Suprapubic skin (tissue), 4 donors: ENCODE measurements at regions not wholly inside any gene's neighbourhood (a gene's known extent, or its start where the extent isn't known, plus 50 kb on each side); places are given as distances from the start of the nearest gene placed in this dataset.

ENCODE experiments used
- DNase-seq, 2 donors: peaks; one replicate each; pipeline ENCODE4 v3.0.0-alpha.2; 2019; ENCODE audit warnings: low spot score in 2 of 2
- H3K27ac ChIP-seq: fragments of 200-600 bp; sonication (generic); one replicate; pipeline ENCODE4 v1.5.1; 2019
- H3K27me3 ChIP-seq: fragments of 200-600 bp; sonication (generic); one replicate; pipeline ENCODE4 v1.5.1; 2019
- H3K36me3 ChIP-seq: fragments of 200-600 bp; sonication (generic); one replicate; pipeline ENCODE4 v1.5.1; 2019
- H3K4me1 ChIP-seq: fragments of 200-600 bp; sonication (generic); one replicate; pipeline ENCODE4 v1.5.1; 2019
- H3K4me3 ChIP-seq: fragments of 200-600 bp; sonication (generic); one replicate; pipeline ENCODE4 v1.5.1; 2019; ENCODE audit warnings: mild to moderate bottlenecking
- H3K9me3 ChIP-seq: fragments of 200-600 bp; sonication (generic); one replicate; pipeline ENCODE4 v1.5.1; 2019
- CTCF ChIP-seq, 2 donors: fragments of 200-600 bp in 1 of 2; fragments of 450-650 bp in 1 of 2; sonication (generic) in 1 of 2; IDR thresholded peaks; one replicate each; pipeline ENCODE4 v1.5.1; 2016 to 2019; ENCODE audit warnings: antibody characterized with exemption in 2 of 2, mild to moderate bottlenecking in 1 of 2, moderate library complexity in 1 of 2
- EP300 ChIP-seq: sonication (generic); formaldehyde crosslinking; IDR thresholded peaks from one replicate; pipeline ENCODE4 v1.6.1; 2017; ENCODE audit warnings: antibody characterized with exemption
- POLR2A ChIP-seq, 2 donors: fragments of 450-650 bp; IDR thresholded peaks; one replicate each; pipeline ENCODE4 v1.6.1; 2017; ENCODE audit warnings: antibody characterized with exemption in 2 of 2, mild to moderate bottlenecking in 2 of 2, moderate library complexity in 2 of 2
- POLR2AphosphoS5 ChIP-seq, 3 donors: sonication (generic); formaldehyde crosslinking; IDR thresholded peaks; one replicate each; pipeline ENCODE4 v1.6.1; 2017; ENCODE audit warnings: antibody characterized with exemption in 3 of 3
- WGBS: methylation state at CpG from one replicate; pipeline ENCODE4 v1.1.5; 2018; 5-methylcytosine and 5-hydroxymethylcytosine counted together

- no peak for TF ChIP-seq POLR2AphosphoS5 (IDR thresholded peaks at IDR 0.05)
- no peak for TF ChIP-seq POLR2A (IDR thresholded peaks at IDR 0.05)
- no peak for TF ChIP-seq CTCF (IDR thresholded peaks at IDR 0.05)
- TF ChIP-seq EP300: no peak
- H3K27ac ChIP-seq: no peak overlapping the region
- no peak for DNase-seq
- H3K4me1 ChIP-seq: no peaks in the 10 kb centered on the region
- no peaks in the 10 kb centered on the region for H3K36me3 ChIP-seq
- H3K27me3 ChIP-seq: no peaks in the 10 kb centered on the region
- 91% methylated on average over 3 of the region's 3 CpGs for WGBS
- no peak overlapping the region for H3K4me3 ChIP-seq
- no peaks in the 10 kb centered on the region for H3K9me3 ChIP-seq
Measured at GRCh38 chr13:109293166-109293565, 493.2 kb downstream of the IRS2 start.

GRCh38 chr13:109288151-109288709, 498.2 kb downstream of the IRS2 start:
- Histone ChIP-seq H3K4me1 (no peaks in the 10 kb centered on the region), H3K27ac (no peak overlapping the region), H3K27me3 (no peaks in the 10 kb centered on the region), H3K9me3 (no peaks in the 10 kb centered on the region), H3K4me3 (no peak overlapping the region), H3K36me3 (no peaks in the 10 kb centered on the region)
- TF ChIP-seq EP300 (no peak), POLR2A (IDR thresholded peaks at IDR 0.05) (no peak), POLR2AphosphoS5 (IDR thresholded peaks at IDR 0.05) (no peak), CTCF (IDR thresholded peaks at IDR 0.05) (no peak)
- WGBS: 72% methylated on average over 6 of the region's 6 CpGs
- DNase-seq: no peak

GRCh38 chr13:109287553-109287952, 498.8 kb downstream of the IRS2 start:
- Histone ChIP-seq H3K9me3 (no peaks in the 10 kb centered on the region), H3K27me3 (no peaks in the 10 kb centered on the region), H3K27ac (no peak overlapping the region), H3K4me3 (no peak overlapping the region), H3K4me1 (no peaks in the 10 kb centered on the region), H3K36me3 (no peaks in the 10 kb centered on the region)
- DNase-seq: no peak
- TF ChIP-seq CTCF (IDR thresholded peaks at IDR 0.05): no peak
- no peak for TF ChIP-seq POLR2AphosphoS5 (IDR thresholded peaks at IDR 0.05)
- no peak for TF ChIP-seq POLR2A (IDR thresholded peaks at IDR 0.05)
- no peak for TF ChIP-seq EP300

GRCh38 chr13:109285586-109285985, 500.8 kb downstream of the IRS2 start:
- no peak for TF ChIP-seq CTCF (IDR thresholded peaks at IDR 0.05)
- no peaks in the 10 kb centered on the region for H3K9me3 ChIP-seq
- no peak overlapping the region for H3K27ac ChIP-seq
- no peaks in the 10 kb centered on the region for H3K27me3 ChIP-seq
- H3K36me3 ChIP-seq: no peaks in the 10 kb centered on the region
- DNase-seq: no peak
- WGBS: 81% methylated on average over 2 of the region's 2 CpGs
- H3K4me1 ChIP-seq: no peaks in the 10 kb centered on the region
- no peak overlapping the region for H3K4me3 ChIP-seq

- DNase-seq: no peak
- no peak overlapping the region for H3K4me3 ChIP-seq
- no peaks in the 10 kb centered on the region for H3K9me3 ChIP-seq
- H3K27ac ChIP-seq: no peak overlapping the region
- TF ChIP-seq CTCF (IDR thresholded peaks at IDR 0.05) (no peak), POLR2AphosphoS5 (IDR thresholded peaks at IDR 0.05) (no peak), EP300 (no peak), POLR2A (IDR thresholded peaks at IDR 0.05) (no peak)
- H3K4me1 ChIP-seq: no peaks in the 10 kb centered on the region
- H3K27me3 ChIP-seq: no peaks in the 10 kb centered on the region
- 87% methylated on average over 11 of the region's 11 CpGs for WGBS
- no peaks in the 10 kb centered on the region for H3K36me3 ChIP-seq
Measured at GRCh38 chr13:109281903-109282635, 504.3 kb downstream of the IRS2 start.
